ENCODE measurements at regions not wholly inside any gene's neighbourhood (a gene's known extent, or its start where the extent isn't known, plus 50 kb on each side); places are given as distances from the start of the nearest gene placed in this dataset.

DNA sequence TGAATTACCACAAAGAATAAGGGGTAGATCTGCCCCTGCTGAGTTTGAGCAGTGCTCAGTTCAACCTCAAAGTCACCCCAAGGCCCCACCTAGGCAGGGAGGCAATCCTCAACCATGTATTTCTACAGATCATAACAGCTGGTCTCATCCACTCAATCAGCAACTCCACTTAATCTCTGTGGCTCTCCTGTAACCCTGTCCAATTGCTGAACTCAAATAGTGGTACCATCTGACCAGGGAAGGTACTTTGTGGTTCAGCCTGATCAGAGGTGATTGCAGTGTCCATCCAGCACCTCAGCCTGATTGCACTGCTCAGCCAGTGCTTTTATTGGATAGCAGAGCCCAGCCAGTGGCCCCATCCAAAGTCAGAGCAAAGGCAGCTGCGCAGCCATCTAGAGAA is 91.0 kb upstream of the SLC4A10 start:
- DNase-seq (ENCODE audit: low spot score), result no peak
- Histone ChIP-seq H3K9me3 (ENCODE audit: severe bottlenecking) (no peaks in the 10 kb centered on the region), H3K27ac (ENCODE audit: poor library complexity, severe bottlenecking) (no peak overlapping the region), H3K4me3 (ENCODE audit: severe bottlenecking) (no peak overlapping the region), H3K27me3 (ENCODE audit: insufficient read depth, poor library complexity, severe bottlenecking) (peaks cover 3% of the 10 kb centered on the region), H3K36me3 (ENCODE audit: low read depth) (no peaks in the 10 kb centered on the region), H3K4me1 (ENCODE audit: insufficient read depth, poor library complexity, severe bottlenecking) (no peaks in the 10 kb centered on the region)
- no peak for TF ChIP-seq CTCF (IDR thresholded peaks at IDR 0.05; ENCODE audit: poor library complexity, severe bottlenecking)
- ATAC-seq (ENCODE audit: low read depth), result no peak

- H3K4me1 ChIP-seq (ENCODE audit: insufficient read depth, poor library complexity, severe bottlenecking), result no peaks in the 10 kb centered on the region
- TF ChIP-seq CTCF (IDR thresholded peaks at IDR 0.05; ENCODE audit: poor library complexity, severe bottlenecking), result no peak
- no peak for ATAC-seq (ENCODE audit: low read depth)
Observed at GRCh38 chr2:161546635-161547034, 77.6 kb upstream of the SLC4A10 start.

GRCh38 chr2:161547130-161547529 is 77.1 kb upstream of the SLC4A10 start:
- DNase-seq (ENCODE audit: low spot score), result no peak
- Histone ChIP-seq H3K27ac (ENCODE audit: poor library complexity, severe bottlenecking) (no peak overlapping the region), H3K36me3 (ENCODE audit: low read depth) (no peaks in the 10 kb centered on the region), H3K27me3 (ENCODE audit: insufficient read depth, poor library complexity, severe bottlenecking) (peaks cover 4% of the 10 kb centered on the region), H3K9me3 (ENCODE audit: severe bottlenecking) (no peaks in the 10 kb centered on the region), H3K4me1 (ENCODE audit: insufficient read depth, poor library complexity, severe bottlenecking) (no peaks in the 10 kb centered on the region), H3K4me3 (ENCODE audit: severe bottlenecking) (no peak overlapping the region)
- TF ChIP-seq CTCF (IDR thresholded peaks at IDR 0.05; ENCODE audit: poor library complexity, severe bottlenecking), result no peak
- no peak for ATAC-seq (ENCODE audit: low read depth)

More at GRCh38 chr2:161546635-161547034, 77.6 kb upstream of the SLC4A10 start:
- H3K27ac ChIP-seq (ENCODE audit: poor library complexity, severe bottlenecking), result no peak overlapping the region
- H3K36me3 ChIP-seq (ENCODE audit: low read depth), result no peaks in the 10 kb centered on the region
- H3K27me3 ChIP-seq (ENCODE audit: insufficient read depth, poor library complexity, severe bottlenecking), result peaks cover 2% of the 10 kb centered on the region
- no peaks in the 10 kb centered on the region for H3K9me3 ChIP-seq (ENCODE audit: severe bottlenecking)
- no peak overlapping the region for H3K4me3 ChIP-seq (ENCODE audit: severe bottlenecking)
- DNase-seq (ENCODE audit: low spot score), result no peak

DNA sequence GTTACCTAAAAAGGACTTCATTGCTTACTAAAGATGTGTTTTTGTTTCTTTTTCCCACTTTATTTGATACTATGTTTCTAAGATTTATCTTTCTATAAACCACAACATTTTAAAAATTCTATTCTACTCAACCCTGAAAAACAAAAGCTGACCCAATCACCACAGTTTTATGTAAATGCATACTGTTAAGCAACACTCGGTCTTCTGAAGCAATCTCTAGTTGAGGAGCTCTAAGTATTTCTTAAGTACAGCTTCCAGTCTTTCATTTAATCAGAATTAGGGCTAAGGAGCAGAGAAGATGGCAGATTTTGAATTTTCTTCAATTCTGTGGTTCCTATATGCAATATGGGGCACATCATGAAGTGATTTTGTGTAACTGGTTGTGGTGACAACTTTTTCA is 72.2 kb upstream of the SLC4A10 start:
- no peak for TF ChIP-seq CTCF (IDR thresholded peaks at IDR 0.05; ENCODE audit: poor library complexity, severe bottlenecking)
- Histone ChIP-seq H3K27me3 (ENCODE audit: insufficient read depth, poor library complexity, severe bottlenecking) (peaks cover 4% of the 10 kb centered on the region), H3K4me3 (ENCODE audit: severe bottlenecking) (no peak overlapping the region), H3K36me3 (ENCODE audit: low read depth) (no peaks in the 10 kb centered on the region), H3K4me1 (ENCODE audit: insufficient read depth, poor library complexity, severe bottlenecking) (no peaks in the 10 kb centered on the region), H3K27ac (ENCODE audit: poor library complexity, severe bottlenecking) (no peak overlapping the region), H3K9me3 (ENCODE audit: severe bottlenecking) (no peaks in the 10 kb centered on the region)
- ATAC-seq (ENCODE audit: low read depth), result no peak
- DNase-seq (ENCODE audit: low spot score), result no peak

DNA sequence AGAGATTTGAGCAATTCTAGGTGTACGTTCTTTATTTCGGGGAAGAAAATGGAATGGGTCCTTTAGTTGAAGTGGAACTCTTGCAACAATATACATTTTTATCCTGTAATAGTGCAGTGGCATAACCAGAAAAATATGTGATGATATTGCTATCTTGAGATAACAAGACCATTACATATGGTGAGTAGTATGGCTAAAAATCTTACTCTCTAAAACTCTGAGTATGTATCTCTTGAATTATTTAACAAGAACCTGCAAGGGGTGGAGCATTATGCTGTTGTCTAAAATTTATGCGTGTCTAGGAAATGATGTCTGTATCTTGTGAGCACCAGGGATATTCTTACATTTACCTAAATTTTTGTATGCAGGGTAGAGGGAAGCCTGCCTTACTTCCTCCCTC is 68.4 kb upstream of the SLC4A10 start:
- TF ChIP-seq CTCF (IDR thresholded peaks at IDR 0.05; ENCODE audit: poor library complexity, severe bottlenecking), result no peak
- H3K27me3 ChIP-seq (ENCODE audit: insufficient read depth, poor library complexity, severe bottlenecking), result peaks cover 4% of the 10 kb centered on the region
- DNase-seq (ENCODE audit: low spot score) (no peak), ATAC-seq (ENCODE audit: low read depth) (no peak)
- no peaks in the 10 kb centered on the region for H3K9me3 ChIP-seq (ENCODE audit: severe bottlenecking)
- no peak overlapping the region for H3K4me3 ChIP-seq (ENCODE audit: severe bottlenecking)
- H3K27ac ChIP-seq (ENCODE audit: poor library complexity, severe bottlenecking), result no peak overlapping the region
- no peaks in the 10 kb centered on the region for H3K36me3 ChIP-seq (ENCODE audit: low read depth)
- no peaks in the 10 kb centered on the region for H3K4me1 ChIP-seq (ENCODE audit: insufficient read depth, poor library complexity, severe bottlenecking)

Data from RWPE2 (cell line).